SK-N-SH treated with all-trans-retinoic acid at 6 μM for 48 hours (cell line): ENCODE measurements at regions not wholly inside any gene's neighbourhood (a gene's known extent, or its start where the extent isn't known, plus 50 kb on each side); places are given as distances from the start of the nearest gene placed in this dataset.

ENCODE experiments used
- ATAC-seq: fragments of 200-7000 bp; cut with Tn5 transposase; 3 replicates; pipeline ENCODE4 v1.9.1; 2020; ENCODE audit warnings: mild to moderate bottlenecking, moderate library complexity
- ARNTL ChIP-seq: fragments of 450-650 bp; formaldehyde crosslinking; IDR thresholded peaks from 2 replicates; pipeline ENCODE4 v1.5.0; 2020; ENCODE audit warnings: low read depth, mild to moderate bottlenecking, moderate library complexity, borderline replicate concordance
- BACH2 ChIP-seq: fragments of 250-450 bp; sonication (Bioruptor Pico); IDR thresholded peaks from 2 replicates; pipeline ENCODE4 v1.9.0; 2021; ENCODE audit warnings: mild to moderate bottlenecking, borderline replicate concordance
- CREB5 ChIP-seq: fragments of 250-450 bp; sonication (Bioruptor Pico); IDR thresholded peaks from 2 replicates; pipeline ENCODE4 v1.5.1; 2020; ENCODE audit warnings: low read depth, mild to moderate bottlenecking, moderate library complexity
- CSDC2 ChIP-seq: fragments of 250-450 bp; sonication (Bioruptor Pico); IDR thresholded peaks from 2 replicates; pipeline ENCODE4 v1.5.0; 2020; ENCODE audit warnings: mild to moderate bottlenecking, moderate library complexity
- ESRRG ChIP-seq: fragments of 250-450 bp; sonication (Bioruptor Pico); IDR thresholded peaks from 2 replicates; pipeline ENCODE4 v1.6.1; 2021; ENCODE audit warnings: mild to moderate bottlenecking
- GLIS3 ChIP-seq: fragments of 250-450 bp; sonication (Bioruptor Pico); IDR thresholded peaks from 2 replicates; pipeline ENCODE4 v1.5.0; 2020; ENCODE audit warnings: mild to moderate bottlenecking, moderate library complexity
- ISL1 ChIP-seq: fragments of 250-450 bp; sonication (Bioruptor Pico); IDR thresholded peaks from 2 replicates; pipeline ENCODE4 v2.1.2; 2022; ENCODE audit warnings: mild to moderate bottlenecking, moderate library complexity
- OSR1 ChIP-seq: fragments of 250-450 bp; sonication (Bioruptor Pico); IDR thresholded peaks from 2 replicates; pipeline ENCODE4 v1.8.0; 2022; ENCODE audit warnings: moderate library complexity, mild to moderate bottlenecking, inconsistent platforms
- POU6F1 ChIP-seq: fragments of 250-450 bp; sonication (Bioruptor Pico); IDR thresholded peaks from 2 replicates; pipeline ENCODE4 v1.8.0; 2021; ENCODE audit warnings: low read depth, mild to moderate bottlenecking, moderate library complexity, borderline replicate concordance
- PPARA ChIP-seq: fragments of 250-450 bp; sonication (Bioruptor Pico); IDR thresholded peaks from 2 replicates; pipeline ENCODE4 v1.5.0; 2020; ENCODE audit warnings: mild to moderate bottlenecking, borderline replicate concordance
- RARB ChIP-seq: fragments of 250-450 bp; sonication (Bioruptor Pico); IDR thresholded peaks from 2 replicates; pipeline ENCODE4 v1.8.0; 2021; ENCODE audit warnings: mild to moderate bottlenecking, moderate library complexity
- SNAI2 ChIP-seq: fragments of 250-450 bp; sonication (Bioruptor Pico); IDR thresholded peaks from 2 replicates; pipeline ENCODE4 v1.5.0; 2020; ENCODE audit warnings: mild to moderate bottlenecking, moderate library complexity
- TCF4 ChIP-seq: fragments of 250-450 bp; sonication (Bioruptor Pico); IDR thresholded peaks from 2 replicates; pipeline ENCODE4 v1.8.0; 2021; ENCODE audit warnings: mild to moderate bottlenecking, moderate library complexity, borderline replicate concordance
- TOX ChIP-seq: fragments of 250-450 bp; sonication (Bioruptor Pico); IDR thresholded peaks from 2 replicates; pipeline ENCODE4 v1.8.0; 2021; ENCODE audit warnings: mild to moderate bottlenecking, moderate library complexity, borderline replicate concordance
- ZC3H10 ChIP-seq: fragments of 250-450 bp; sonication (Bioruptor Pico); IDR thresholded peaks from 2 replicates; pipeline ENCODE4 v1.5.1; 2021; ENCODE audit warnings: mild to moderate bottlenecking, moderate library complexity
- ZFP3 ChIP-seq: fragments of 250-450 bp; sonication (Bioruptor Pico); IDR thresholded peaks from 2 replicates; pipeline ENCODE4 v1.5.0; 2020; ENCODE audit warnings: mild to moderate bottlenecking, moderate library complexity
- ZFP30 ChIP-seq: fragments of 450-650 bp; formaldehyde crosslinking; IDR thresholded peaks from 2 replicates; pipeline ENCODE4 v1.5.0; 2022; ENCODE audit warnings: mild to moderate bottlenecking, moderate library complexity
- ZNF70 ChIP-seq: fragments of 450-650 bp; formaldehyde crosslinking; IDR thresholded peaks from 2 replicates; pipeline ENCODE4 v1.5.0; 2020; ENCODE audit warnings: mild to moderate bottlenecking, moderate library complexity
- ZNF8 ChIP-seq: fragments of 450-650 bp; formaldehyde crosslinking; IDR thresholded peaks from 2 replicates; pipeline ENCODE4 v1.5.0; 2020; ENCODE audit warnings: mild to moderate bottlenecking, moderate library complexity
- TF ChIP-seq, protein P1 (sequence below): fragments of 250-450 bp; sonication (Bioruptor Pico); IDR thresholded peaks from 2 replicates; pipeline ENCODE4 v1.8.0; 2020; ENCODE audit warnings: mild to moderate bottlenecking, moderate library complexity, borderline replicate concordance

DNA sequence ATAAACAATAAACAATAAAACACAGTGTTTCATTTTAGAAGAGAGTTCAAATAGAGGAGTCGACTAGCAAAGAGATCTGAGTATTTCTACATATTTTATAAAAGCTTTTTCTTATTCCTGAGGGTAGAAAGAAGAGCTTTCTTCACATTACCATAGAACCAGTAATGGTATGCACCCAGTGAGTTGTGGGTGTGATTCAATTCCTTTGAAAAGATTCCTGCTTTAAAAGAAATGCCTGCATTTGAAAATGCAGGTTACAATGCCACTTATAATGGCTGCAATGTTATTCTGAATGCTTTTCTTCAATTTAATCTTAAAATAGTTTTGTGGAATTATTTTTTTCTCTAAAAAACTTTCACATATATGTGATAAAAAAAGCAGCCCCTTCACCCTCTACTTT, 178.1 kb downstream of the CDC14C start:
- TF ChIP-seq ZNF8 (CRISPR knock-in tag) (no peak), ESRRG (CRISPR knock-in tag) (no peak), BACH2 (CRISPR knock-in tag) (no peak), ISL1 (CRISPR knock-in tag) (no peak), GLIS3 (CRISPR knock-in tag) (no peak), SNAI2 (CRISPR knock-in tag) (no peak), TCF4 (no peak), CSDC2 (CRISPR knock-in tag) (no peak), TOX (CRISPR knock-in tag) (no peak), ARNTL (CRISPR knock-in tag) (no peak), PPARA (CRISPR knock-in tag) (no peak), ZFP30 (CRISPR knock-in tag) (no peak), ZNF70 (no peak)
- TF ChIP-seq, protein P1, sequence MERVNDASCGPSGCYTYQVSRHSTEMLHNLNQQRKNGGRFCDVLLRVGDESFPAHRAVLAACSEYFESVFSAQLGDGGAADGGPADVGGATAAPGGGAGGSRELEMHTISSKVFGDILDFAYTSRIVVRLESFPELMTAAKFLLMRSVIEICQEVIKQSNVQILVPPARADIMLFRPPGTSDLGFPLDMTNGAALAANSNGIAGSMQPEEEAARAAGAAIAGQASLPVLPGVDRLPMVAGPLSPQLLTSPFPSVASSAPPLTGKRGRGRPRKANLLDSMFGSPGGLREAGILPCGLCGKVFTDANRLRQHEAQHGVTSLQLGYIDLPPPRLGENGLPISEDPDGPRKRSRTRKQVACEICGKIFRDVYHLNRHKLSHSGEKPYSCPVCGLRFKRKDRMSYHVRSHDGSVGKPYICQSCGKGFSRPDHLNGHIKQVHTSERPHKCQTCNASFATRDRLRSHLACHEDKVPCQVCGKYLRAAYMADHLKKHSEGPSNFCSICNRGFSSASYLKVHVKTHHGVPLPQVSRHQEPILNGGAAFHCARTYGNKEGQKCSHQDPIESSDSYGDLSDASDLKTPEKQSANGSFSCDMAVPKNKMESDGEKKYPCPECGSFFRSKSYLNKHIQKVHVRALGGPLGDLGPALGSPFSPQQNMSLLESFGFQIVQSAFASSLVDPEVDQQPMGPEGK (CRISPR knock-in tag): no peak
- no peak for ATAC-seq

- TF ChIP-seq POU6F1 (CRISPR knock-in tag): no peak
- no peak for TF ChIP-seq SNAI2 (CRISPR knock-in tag)
- TF ChIP-seq, protein P1 (CRISPR knock-in tag): no peak
- TF ChIP-seq ZC3H10 (CRISPR knock-in tag): no peak
- no peak for TF ChIP-seq ZNF70
- no peak for TF ChIP-seq ESRRG (CRISPR knock-in tag)
- no peak for TF ChIP-seq ZFP3 (CRISPR knock-in tag)
- no peak for TF ChIP-seq GLIS3 (CRISPR knock-in tag)
- no peak for TF ChIP-seq ARNTL (CRISPR knock-in tag)
- no peak for TF ChIP-seq ZFP30 (CRISPR knock-in tag)
- no peak for TF ChIP-seq PPARA (CRISPR knock-in tag)
- no peak for ATAC-seq
These were observed 187.4 kb downstream of the CDC14C start for GRCh38 chr7:49111706-49112105.

GRCh38 chr7:49112222-49112621, 187.9 kb downstream of the CDC14C start:
- ATAC-seq: no peak
- TF ChIP-seq ISL1 (CRISPR knock-in tag) (no peak), CSDC2 (CRISPR knock-in tag) (no peak), OSR1 (CRISPR knock-in tag) (no peak), BACH2 (CRISPR knock-in tag) (no peak), POU6F1 (CRISPR knock-in tag) (no peak), ZNF8 (CRISPR knock-in tag) (no peak)

GRCh38 chr7:49112647-49113046, 188.3 kb downstream of the CDC14C start:
- no peak for TF ChIP-seq CREB5
- no peak for TF ChIP-seq TOX (CRISPR knock-in tag)
- no peak for TF ChIP-seq ISL1 (CRISPR knock-in tag)
- TF ChIP-seq RARB (CRISPR knock-in tag): no peak
- no peak for TF ChIP-seq ZNF8 (CRISPR knock-in tag)
- TF ChIP-seq, all 23 proteins: peak for 0
- no peak for ATAC-seq
